Breast epithelium (tissue), 4 donors: ENCODE measurements at regions not wholly inside any gene's neighbourhood (a gene's known extent, or its start where the extent isn't known, plus 50 kb on each side); places are given as distances from the start of the nearest gene placed in this dataset.

ENCODE experiments used
- DNase-seq, 2 donors: peaks; one replicate each; pipeline ENCODE4 v3.0.0-alpha.2; 2019; ENCODE audit warnings: low spot score in 2 of 2
- H3K27ac ChIP-seq, 2 donors: fragments of 200-600 bp; sonication (generic) in 1 of 2; one replicate each; pipeline ENCODE4 v1.5.1; 2016 to 2019; ENCODE audit warnings: mild to moderate bottlenecking in 1 of 2
- H3K27me3 ChIP-seq, 2 donors: fragments of 200-600 bp; sonication (generic) in 1 of 2; one replicate each; pipeline versions ENCODE4 v1.5.1 to v1.6.0; 2017 to 2019; ENCODE audit warnings: control low read depth in 1 of 2, mild to moderate bottlenecking in 1 of 2
- H3K36me3 ChIP-seq: fragments of 200-600 bp; one replicate; pipeline ENCODE4 v1.5.1; 2019
- H3K4me1 ChIP-seq, 2 donors: fragments of 200-600 bp; sonication (generic); one replicate each; pipeline ENCODE4 v1.5.1; 2016 to 2019; ENCODE audit warnings: control low read depth in 1 of 2
- H3K4me3 ChIP-seq, 3 donors: fragments of 200-600 bp; sonication (generic); 1 replicate in 2 of 3; 2 replicates in 1 of 3; pipeline ENCODE4 v1.5.1; 2016 to 2019; ENCODE audit warnings: mild to moderate bottlenecking in 3 of 3, moderate library complexity in 2 of 3
- H3K9me3 ChIP-seq, 2 donors: fragments of 200-600 bp; sonication (generic) in 1 of 2; one replicate each; pipeline ENCODE4 v1.5.1; 2016 to 2019; ENCODE audit warnings: control low read depth in 1 of 2
- CTCF ChIP-seq, 3 donors: fragments of 450-650 bp; IDR thresholded peaks; one replicate each; pipeline ENCODE4 v1.5.1; 2016 to 2017; ENCODE audit warnings: antibody characterized with exemption in 3 of 3, mild to moderate bottlenecking in 3 of 3, moderate library complexity in 3 of 3
- POLR2A ChIP-seq: fragments of 450-650 bp; IDR thresholded peaks from one replicate; pipeline ENCODE4 v1.6.1; 2016; ENCODE audit warnings: antibody characterized with exemption, mild to moderate bottlenecking, moderate library complexity
- POLR2AphosphoS5 ChIP-seq, 3 donors: sonication (generic); formaldehyde crosslinking; IDR thresholded peaks; one replicate each; pipeline ENCODE4 v1.6.1; 2017; ENCODE audit warnings: antibody characterized with exemption in 3 of 3
- intact Hi-C: fragments of 100-400 bp; cut with DNase I; formaldehyde crosslinking; loops from one replicate; pipeline ENCODE4 v1.15.1; 2023; ENCODE audit warnings: low total_unique reads

- DNase-seq, result no peak
- Histone ChIP-seq H3K27me3 (no peaks in the 10 kb centered on the region), H3K4me3 (no peak overlapping the region), H3K27ac (no peak overlapping the region), H3K36me3 (no peaks in the 10 kb centered on the region), H3K9me3 (no peaks in the 10 kb centered on the region), H3K4me1 (no peaks in the 10 kb centered on the region)
- intact Hi-C loops, result no loop called here
- TF ChIP-seq POLR2AphosphoS5 (IDR thresholded peaks at IDR 0.05), result no peak
- no peak for TF ChIP-seq CTCF (IDR thresholded peaks at IDR 0.05)
- TF ChIP-seq POLR2A, result no peak
These were observed 168.1 kb upstream of the HDDC2 start for GRCh38 chr6:125469915-125470314.

- Histone ChIP-seq H3K27me3 (no peaks in the 10 kb centered on the region), H3K36me3 (no peaks in the 10 kb centered on the region), H3K9me3 (no peaks in the 10 kb centered on the region), H3K27ac (no peak overlapping the region), H3K4me1 (no peaks in the 10 kb centered on the region), H3K4me3 (no peak overlapping the region)
- no peak for TF ChIP-seq CTCF (IDR thresholded peaks at IDR 0.05)
- TF ChIP-seq POLR2A, result no peak
- no peak for TF ChIP-seq POLR2AphosphoS5 (IDR thresholded peaks at IDR 0.05)
- intact Hi-C loops, result no loop called here
- DNase-seq, result no peak
These were observed 169.9 kb upstream of the HDDC2 start for GRCh38 chr6:125471667-125472066.

- DNase-seq, result no peak
- TF ChIP-seq POLR2A, result no peak
- no peak for TF ChIP-seq POLR2AphosphoS5 (IDR thresholded peaks at IDR 0.05)
- TF ChIP-seq CTCF (IDR thresholded peaks at IDR 0.05), result no peak
- intact Hi-C loops, result no loop called here
- no peaks in the 10 kb centered on the region for H3K27me3 ChIP-seq
- H3K36me3 ChIP-seq, result no peaks in the 10 kb centered on the region
- no peaks in the 10 kb centered on the region for H3K4me1 ChIP-seq
- H3K27ac ChIP-seq, result no peak overlapping the region
- H3K9me3 ChIP-seq, result no peaks in the 10 kb centered on the region
- no peak overlapping the region for H3K4me3 ChIP-seq
These were observed 172.3 kb upstream of the HDDC2 start for GRCh38 chr6:125474061-125474460.

- H3K27ac ChIP-seq, result no peak overlapping the region
- no peaks in the 10 kb centered on the region for H3K9me3 ChIP-seq
- no peaks in the 10 kb centered on the region for H3K36me3 ChIP-seq
- no peak overlapping the region for H3K4me3 ChIP-seq
- intact Hi-C loops, result no loop called here
- H3K27me3 ChIP-seq, result no peaks in the 10 kb centered on the region
- no peak for TF ChIP-seq CTCF (IDR thresholded peaks at IDR 0.05)
- TF ChIP-seq POLR2A, result no peak
- no peak for TF ChIP-seq POLR2AphosphoS5 (IDR thresholded peaks at IDR 0.05)
- DNase-seq, result no peak
- no peaks in the 10 kb centered on the region for H3K4me1 ChIP-seq
These were observed 175.4 kb upstream of the HDDC2 start for GRCh38 chr6:125477156-125477555.

- Histone ChIP-seq H3K4me3 (no peak overlapping the region), H3K4me1 (no peaks in the 10 kb centered on the region), H3K9me3 (no peaks in the 10 kb centered on the region), H3K36me3 (no peaks in the 10 kb centered on the region), H3K27me3 (no peaks in the 10 kb centered on the region), H3K27ac (no peak overlapping the region)
- no peak for DNase-seq
- intact Hi-C loops, result no loop called here
- TF ChIP-seq POLR2A (no peak), CTCF (IDR thresholded peaks at IDR 0.05) (no peak), POLR2AphosphoS5 (IDR thresholded peaks at IDR 0.05) (no peak)
These were observed 176.1 kb upstream of the HDDC2 start for GRCh38 chr6:125477844-125478243.
